ENCODE measurements at regions not wholly inside any gene's neighbourhood (a gene's known extent, or its start where the extent isn't known, plus 50 kb on each side); places are given as distances from the start of the nearest gene placed in this dataset.
"Not testable (repeated sequence)": the region's sequence is repeated elsewhere in the genome, so short reads cannot be mapped to it uniquely, and the experiment has no call there.

- no peak for DNase-seq
Measured at GRCh38 chr5:84453405-84453804, 68.7 kb upstream of the EDIL3 start.

GRCh38 chr5:84450617-84451414 is 66.1 kb upstream of the EDIL3 start:
- DNase-seq = peak in 1 of 3 experiments; percentile 2

DNA sequence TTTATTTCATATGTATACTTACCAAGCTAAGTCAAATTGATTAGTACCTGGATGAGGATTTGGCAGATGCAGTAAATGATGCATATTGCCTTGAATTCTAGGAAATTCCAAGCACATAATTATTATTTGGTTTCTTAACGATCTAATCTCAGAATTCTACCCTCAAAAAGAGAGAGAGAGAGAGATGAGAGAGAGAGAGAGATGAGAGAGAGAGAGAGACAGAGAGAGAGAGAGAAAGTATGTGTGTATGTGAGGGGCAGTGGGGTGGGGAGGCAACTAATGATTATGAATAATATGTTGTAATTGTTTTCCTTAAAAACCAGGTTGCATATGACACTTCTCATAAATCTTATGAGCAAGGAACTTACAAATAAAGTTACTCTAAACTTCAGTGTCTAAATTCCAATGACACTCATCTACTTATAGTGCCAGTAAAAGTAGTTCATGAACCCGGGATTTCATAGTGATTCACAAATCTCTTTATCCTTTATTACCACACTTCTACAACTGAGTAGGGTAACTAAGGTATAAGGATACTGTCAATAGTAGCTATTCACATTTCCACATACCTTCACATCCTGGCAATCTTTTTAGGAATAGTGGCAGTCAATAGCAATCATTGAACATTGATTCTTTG is 60.5 kb upstream of the EDIL3 start:
- no peak for DNase-seq

DNA sequence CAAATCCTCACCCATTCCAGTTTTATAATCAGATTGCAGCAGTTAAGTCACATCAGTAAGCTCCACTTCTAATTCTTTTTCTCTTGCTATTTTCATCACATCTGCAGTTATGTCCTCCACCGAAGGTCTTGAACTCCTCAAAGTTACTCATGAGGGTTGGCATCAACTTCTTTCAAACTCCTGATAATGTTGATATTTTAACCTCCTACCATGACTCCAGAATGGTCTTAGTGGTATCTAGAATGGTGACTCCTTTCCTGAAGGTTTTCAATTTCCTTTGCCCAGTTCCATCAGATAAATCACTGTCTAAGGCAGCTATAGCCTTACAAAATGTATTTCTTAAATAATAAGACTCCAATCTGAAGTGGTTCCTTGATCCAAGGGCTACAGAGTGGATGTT is 53.8 kb upstream of the EDIL3 start:
- no peak for DNase-seq

- no peak for DNase-seq
Measured at GRCh38 chr5:84437673-84438315, 53.1 kb upstream of the EDIL3 start.

DNA sequence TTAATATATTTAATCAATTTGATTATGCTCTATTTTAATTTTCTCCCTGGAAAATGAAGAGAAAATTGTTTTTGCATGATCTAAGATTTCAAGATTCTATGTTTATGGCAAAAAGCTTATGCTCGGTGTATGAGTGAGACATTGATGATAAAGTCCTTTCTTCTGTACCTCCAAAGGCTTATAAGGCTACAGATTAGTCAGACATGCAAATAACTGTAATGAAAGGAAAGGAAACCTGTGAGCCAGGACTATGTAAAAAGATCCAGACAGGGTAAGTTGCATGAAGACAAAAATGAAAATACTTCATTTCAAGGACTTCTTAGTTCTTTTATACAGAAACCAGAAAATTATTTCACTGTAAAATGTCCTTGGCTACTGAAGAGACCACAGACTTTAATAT is 52.2 kb upstream of the EDIL3 start:
- DNase-seq = no peak

- DNase-seq = not testable (repeated sequence)
Measured at GRCh38 chr5:84435861-84436346, 51.2 kb upstream of the EDIL3 start.
